Neural progenitor cell (in vitro differentiated cells): ENCODE measurements at regions not wholly inside any gene's neighbourhood (a gene's known extent, or its start where the extent isn't known, plus 50 kb on each side); places are given as distances from the start of the nearest gene placed in this dataset.

Source experiments
- DNase-seq: peaks from one replicate; pipeline ENCODE4 v3.0.0-alpha.2; 2016; ENCODE audit warnings: low spot score
- H2AFZ ChIP-seq: fragments of 200-600 bp; sonication (generic); replicated peaks from 2 replicates; pipeline ENCODE4 v1.6.1; 2016; ENCODE audit warnings: antibody characterized with exemption
- H3F3A ChIP-seq: fragments of 200-600 bp; sonication (generic); 2 replicates; pipeline ENCODE4 v1.6.1; 2016; ENCODE audit warnings: antibody characterized with exemption, low read depth
- H3K27ac ChIP-seq: fragments of 200-600 bp; sonication (generic); 2 replicates; pipeline ENCODE4 v1.5.1; 2016; ENCODE audit warnings: mild to moderate bottlenecking
- H3K27me3 ChIP-seq: fragments of 200-600 bp; sonication (generic); 2 replicates; pipeline ENCODE4 v1.6.1; 2016; ENCODE audit warnings: mild to moderate bottlenecking, moderate library complexity
- H3K36me3 ChIP-seq: fragments of 200-600 bp; sonication (generic); 2 replicates; pipeline ENCODE4 v1.5.1; 2016
- H3K4me1 ChIP-seq: fragments of 200-600 bp; sonication (generic); 2 replicates; pipeline ENCODE4 v1.6.1; 2016; ENCODE audit warnings: mixed run types
- H3K4me2 ChIP-seq: fragments of 200-600 bp; sonication (generic); 2 replicates; pipeline ENCODE4 v1.6.1; 2016
- H3K4me3 ChIP-seq: fragments of 200-600 bp; sonication (generic); 2 replicates; pipeline ENCODE4 v1.5.1; 2016
- H3K79me2 ChIP-seq: fragments of 200-600 bp; sonication (generic); 2 replicates; pipeline ENCODE4 v1.6.1; 2016; ENCODE audit warnings: low read depth
- H3K9ac ChIP-seq: fragments of 200-600 bp; sonication (generic); 2 replicates; pipeline ENCODE4 v1.6.1; 2016
- H3K9me3 ChIP-seq: fragments of 200-600 bp; sonication (generic); 2 replicates; pipeline ENCODE4 v1.5.1; 2016; ENCODE audit warnings: low read depth
- H4K20me1 ChIP-seq: fragments of 200-600 bp; sonication (generic); 2 replicates; pipeline ENCODE4 v1.6.1; 2016; ENCODE audit warnings: low read depth
- H3K27ac Mint-ChIP-seq: 3 replicates; pipeline ENCODE4 v1.8.0; 2021; ENCODE audit warnings: mixed read lengths
- H3K27me3 Mint-ChIP-seq: 2 replicates; pipeline ENCODE4 v1.8.0; 2022; ENCODE audit warnings: low read depth, mild to moderate bottlenecking, inconsistent platforms, moderate library complexity, mixed read lengths; ENCODE audit not compliant: insufficient read depth
- H3K36me3 Mint-ChIP-seq: 3 replicates; pipeline ENCODE4 v1.8.0; 2021; ENCODE audit warnings: mixed read lengths
- H3K4me1 Mint-ChIP-seq: 3 replicates; pipeline ENCODE4 v1.8.0; 2021; ENCODE audit warnings: mixed read lengths
- H3K4me3 Mint-ChIP-seq: 3 replicates; pipeline ENCODE4 v1.8.0; 2021; ENCODE audit warnings: mild to moderate bottlenecking, moderate library complexity, mixed read lengths
- H3K9me3 Mint-ChIP-seq: 3 replicates; pipeline ENCODE4 v1.8.0; 2020; ENCODE audit warnings: mixed read lengths
- CTCF ChIP-seq: fragments of 200-600 bp; sonication (generic); IDR thresholded peaks from 2 replicates; pipeline ENCODE4 v1.5.1; 2017; ENCODE audit warnings: antibody characterized with exemption, mild to moderate bottlenecking
- EZH2 ChIP-seq: fragments of 200-600 bp; sonication (generic); IDR thresholded peaks from 2 replicates; pipeline ENCODE4 v1.6.1; 2017; ENCODE audit warnings: antibody characterized with exemption, mild to moderate bottlenecking, moderate library complexity
- EZH2phosphoT487 ChIP-seq: fragments of 200-600 bp; sonication (generic); IDR thresholded peaks from 2 replicates; pipeline ENCODE4 v1.6.1; 2017; ENCODE audit warnings: antibody characterized with exemption

GRCh38 chr22:27170491-27170890, 513.1 kb downstream of the MIAT start:
- Mint-ChIP-seq H3K9me3 (no peaks in the 10 kb centered on the region), H3K4me1 (peaks cover 14% of the 10 kb centered on the region), H3K4me3 (no peak overlapping the region), H3K27ac (no peak overlapping the region), H3K27me3 (peaks cover 5% of the 10 kb centered on the region), H3K36me3 (no peaks in the 10 kb centered on the region)
- Histone ChIP-seq H3K9me3 (no peaks in the 10 kb centered on the region), H4K20me1 (no peaks in the 10 kb centered on the region), H3K4me3 (no peak overlapping the region), H3K9ac (no peak overlapping the region), H3K36me3 (no peaks in the 10 kb centered on the region), H3K27me3 (no peaks in the 10 kb centered on the region), H3F3A (no peaks in the 10 kb centered on the region), H3K4me1 (peaks cover 10% of the 10 kb centered on the region), H2AFZ (no peak overlapping the region), H3K79me2 (no peaks in the 10 kb centered on the region), H3K4me2 (no peak overlapping the region), H3K27ac (no peak overlapping the region)
- DNase-seq = no peak
- TF ChIP-seq EZH2 (no peak), EZH2phosphoT487 (no peak), CTCF (no peak)

DNA sequence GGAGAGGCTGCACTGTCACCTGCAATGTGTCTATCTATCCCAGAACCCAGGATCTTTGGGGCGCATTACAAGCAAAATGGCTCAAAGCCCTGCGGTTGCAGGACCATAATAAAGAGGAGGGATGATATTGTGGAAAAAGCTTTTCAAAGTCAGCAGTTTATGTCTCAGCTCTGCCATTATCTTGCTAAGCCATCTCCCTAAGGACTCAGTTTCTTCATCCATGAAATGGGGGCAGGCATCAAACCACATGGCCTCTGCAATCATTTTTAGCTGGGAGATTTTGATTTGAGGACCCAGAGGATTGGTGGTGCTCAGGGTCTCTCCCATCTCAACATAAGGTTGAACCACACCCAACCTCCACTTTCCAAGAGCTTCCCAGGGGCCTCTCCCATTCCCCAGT, 513.8 kb downstream of the MIAT start:
- Mint-ChIP-seq H3K36me3 (no peaks in the 10 kb centered on the region), H3K27ac (no peak overlapping the region), H3K9me3 (no peaks in the 10 kb centered on the region), H3K4me1 (peaks cover 18% of the 10 kb centered on the region), H3K27me3 (peaks cover 5% of the 10 kb centered on the region), H3K4me3 (no peak overlapping the region)
- Histone ChIP-seq H2AFZ (no peak overlapping the region), H3K4me2 (no peak overlapping the region), H3K27me3 (no peaks in the 10 kb centered on the region), H3K9me3 (no peaks in the 10 kb centered on the region), H3K4me3 (no peak overlapping the region), H3K4me1 (peaks cover 10% of the 10 kb centered on the region), H3K9ac (no peak overlapping the region), H3K36me3 (no peaks in the 10 kb centered on the region), H4K20me1 (no peaks in the 10 kb centered on the region), H3F3A (no peaks in the 10 kb centered on the region), H3K79me2 (no peaks in the 10 kb centered on the region), H3K27ac (no peak overlapping the region)
- no peak for DNase-seq
- TF ChIP-seq CTCF = no peak
- no peak for TF ChIP-seq EZH2

DNA sequence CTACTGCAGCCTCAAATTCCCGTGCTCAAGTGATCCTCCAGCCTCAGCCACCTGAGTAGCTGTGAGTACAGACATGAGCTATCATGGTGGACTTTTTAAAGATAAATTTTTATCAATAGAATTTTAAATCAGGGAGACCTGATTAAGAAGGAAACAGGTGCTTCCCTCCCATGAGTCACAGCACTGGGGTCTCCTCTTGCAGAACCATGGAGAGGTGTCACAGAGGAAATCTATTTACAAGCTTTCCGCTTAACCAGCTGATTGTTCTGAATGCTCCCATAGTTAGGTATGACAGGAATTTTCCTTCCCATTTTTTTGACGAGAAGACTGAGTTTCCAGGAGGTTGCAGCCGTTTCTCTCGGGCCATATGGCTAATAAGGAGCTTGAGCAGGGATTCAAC, 516.1 kb downstream of the MIAT start:
- H3K4me3 ChIP-seq = no peak overlapping the region
- H3K27ac Mint-ChIP-seq = no peak overlapping the region
- no peaks in the 10 kb centered on the region for H3F3A ChIP-seq
- no peak overlapping the region for H3K27ac ChIP-seq
- H3K27me3 Mint-ChIP-seq = peaks cover 5% of the 10 kb centered on the region
- no peak for TF ChIP-seq CTCF
- no peak for TF ChIP-seq EZH2
- TF ChIP-seq EZH2phosphoT487 = no peak
- H3K79me2 ChIP-seq = no peaks in the 10 kb centered on the region
- no peaks in the 10 kb centered on the region for H4K20me1 ChIP-seq
- H3K4me1 ChIP-seq = peaks cover 10% of the 10 kb centered on the region
- H3K27me3 ChIP-seq = no peaks in the 10 kb centered on the region
- no peaks in the 10 kb centered on the region for H3K9me3 Mint-ChIP-seq
- H3K36me3 ChIP-seq = no peaks in the 10 kb centered on the region
- no peak overlapping the region for H3K4me3 Mint-ChIP-seq
- no peaks in the 10 kb centered on the region for H3K36me3 Mint-ChIP-seq
- no peak overlapping the region for H2AFZ ChIP-seq
- H3K9ac ChIP-seq = no peak overlapping the region
- H3K4me1 Mint-ChIP-seq = peaks cover 24% of the 10 kb centered on the region
- no peak overlapping the region for H3K4me2 ChIP-seq
- no peaks in the 10 kb centered on the region for H3K9me3 ChIP-seq
- no peak for DNase-seq
